ENCODE measurements at regions not wholly inside any gene's neighbourhood (a gene's known extent, or its start where the extent isn't known, plus 50 kb on each side); places are given as distances from the start of the nearest gene placed in this dataset.

DNA sequence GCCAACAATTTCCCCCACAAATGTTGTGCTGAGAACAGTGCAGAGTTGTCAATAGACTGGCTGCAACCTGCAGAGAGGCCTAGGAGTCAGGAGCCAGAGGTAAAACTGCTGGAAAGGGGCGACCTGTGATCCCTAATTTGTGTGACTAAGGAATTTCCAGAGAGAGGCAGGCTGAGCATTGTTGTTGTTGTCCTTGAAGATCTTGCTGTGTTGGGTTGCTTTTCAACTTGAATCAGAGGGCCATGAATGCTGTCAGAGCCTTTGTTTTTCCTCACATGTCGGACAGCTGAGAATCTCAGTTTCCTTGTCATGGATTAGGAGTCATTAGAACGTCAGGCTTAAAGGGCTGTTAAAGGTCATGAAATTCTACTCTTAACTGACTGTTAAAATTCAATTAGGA is 134.6 kb upstream of the ASTN2 start:
- TF ChIP-seq, protein P1, sequence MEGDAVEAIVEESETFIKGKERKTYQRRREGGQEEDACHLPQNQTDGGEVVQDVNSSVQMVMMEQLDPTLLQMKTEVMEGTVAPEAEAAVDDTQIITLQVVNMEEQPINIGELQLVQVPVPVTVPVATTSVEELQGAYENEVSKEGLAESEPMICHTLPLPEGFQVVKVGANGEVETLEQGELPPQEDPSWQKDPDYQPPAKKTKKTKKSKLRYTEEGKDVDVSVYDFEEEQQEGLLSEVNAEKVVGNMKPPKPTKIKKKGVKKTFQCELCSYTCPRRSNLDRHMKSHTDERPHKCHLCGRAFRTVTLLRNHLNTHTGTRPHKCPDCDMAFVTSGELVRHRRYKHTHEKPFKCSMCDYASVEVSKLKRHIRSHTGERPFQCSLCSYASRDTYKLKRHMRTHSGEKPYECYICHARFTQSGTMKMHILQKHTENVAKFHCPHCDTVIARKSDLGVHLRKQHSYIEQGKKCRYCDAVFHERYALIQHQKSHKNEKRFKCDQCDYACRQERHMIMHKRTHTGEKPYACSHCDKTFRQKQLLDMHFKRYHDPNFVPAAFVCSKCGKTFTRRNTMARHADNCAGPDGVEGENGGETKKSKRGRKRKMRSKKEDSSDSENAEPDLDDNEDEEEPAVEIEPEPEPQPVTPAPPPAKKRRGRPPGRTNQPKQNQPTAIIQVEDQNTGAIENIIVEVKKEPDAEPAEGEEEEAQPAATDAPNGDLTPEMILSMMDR (IDR thresholded peaks at IDR 0.05 in 2 of 3, conservative IDR thresholded peaks at IDR 0.05 in 1 of 3; ENCODE audit: control insufficient read depth in 2 of 3, extremely low read depth in 1 of 3, insufficient read depth in 1 of 3, low read depth in 3 of 3, low read length in 3 of 3) = no peak
- TF ChIP-seq IKZF2 (IDR thresholded peaks at IDR 0.05) (no peak), SUPT20H (IDR thresholded peaks at IDR 0.05; ENCODE audit: borderline replicate concordance, control insufficient read depth, low read depth, low read length) (no peak), SMC3 (IDR thresholded peaks at IDR 0.05; ENCODE audit: borderline replicate concordance, low read length) (no peak), PML (IDR thresholded peaks at IDR 0.05; ENCODE audit: low read length) (no peak)
- TF ChIP-seq, protein P2, sequence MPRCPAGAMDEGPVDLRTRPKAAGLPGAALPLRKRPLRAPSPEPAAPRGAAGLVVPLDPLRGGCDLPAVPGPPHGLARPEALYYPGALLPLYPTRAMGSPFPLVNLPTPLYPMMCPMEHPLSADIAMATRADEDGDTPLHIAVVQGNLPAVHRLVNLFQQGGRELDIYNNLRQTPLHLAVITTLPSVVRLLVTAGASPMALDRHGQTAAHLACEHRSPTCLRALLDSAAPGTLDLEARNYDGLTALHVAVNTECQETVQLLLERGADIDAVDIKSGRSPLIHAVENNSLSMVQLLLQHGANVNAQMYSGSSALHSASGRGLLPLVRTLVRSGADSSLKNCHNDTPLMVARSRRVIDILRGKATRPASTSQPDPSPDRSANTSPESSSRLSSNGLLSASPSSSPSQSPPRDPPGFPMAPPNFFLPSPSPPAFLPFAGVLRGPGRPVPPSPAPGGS (IDR thresholded peaks at IDR 0.05; ENCODE audit: borderline replicate concordance, insufficient read depth, low read depth, low read length, poor library complexity, severe bottlenecking) = no peak
- TF ChIP-seq, protein P3, sequence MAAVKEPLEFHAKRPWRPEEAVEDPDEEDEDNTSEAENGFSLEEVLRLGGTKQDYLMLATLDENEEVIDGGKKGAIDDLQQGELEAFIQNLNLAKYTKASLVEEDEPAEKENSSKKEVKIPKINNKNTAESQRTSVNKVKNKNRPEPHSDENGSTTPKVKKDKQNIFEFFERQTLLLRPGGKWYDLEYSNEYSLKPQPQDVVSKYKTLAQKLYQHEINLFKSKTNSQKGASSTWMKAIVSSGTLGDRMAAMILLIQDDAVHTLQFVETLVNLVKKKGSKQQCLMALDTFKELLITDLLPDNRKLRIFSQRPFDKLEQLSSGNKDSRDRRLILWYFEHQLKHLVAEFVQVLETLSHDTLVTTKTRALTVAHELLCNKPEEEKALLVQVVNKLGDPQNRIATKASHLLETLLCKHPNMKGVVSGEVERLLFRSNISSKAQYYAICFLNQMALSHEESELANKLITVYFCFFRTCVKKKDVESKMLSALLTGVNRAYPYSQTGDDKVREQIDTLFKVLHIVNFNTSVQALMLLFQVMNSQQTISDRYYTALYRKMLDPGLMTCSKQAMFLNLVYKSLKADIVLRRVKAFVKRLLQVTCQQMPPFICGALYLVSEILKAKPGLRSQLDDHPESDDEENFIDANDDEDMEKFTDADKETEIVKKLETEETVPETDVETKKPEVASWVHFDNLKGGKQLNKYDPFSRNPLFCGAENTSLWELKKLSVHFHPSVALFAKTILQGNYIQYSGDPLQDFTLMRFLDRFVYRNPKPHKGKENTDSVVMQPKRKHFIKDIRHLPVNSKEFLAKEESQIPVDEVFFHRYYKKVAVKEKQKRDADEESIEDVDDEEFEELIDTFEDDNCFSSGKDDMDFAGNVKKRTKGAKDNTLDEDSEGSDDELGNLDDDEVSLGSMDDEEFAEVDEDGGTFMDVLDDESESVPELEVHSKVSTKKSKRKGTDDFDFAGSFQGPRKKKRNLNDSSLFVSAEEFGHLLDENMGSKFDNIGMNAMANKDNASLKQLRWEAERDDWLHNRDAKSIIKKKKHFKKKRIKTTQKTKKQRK (IDR thresholded peaks at IDR 0.05; ENCODE audit: low read depth, low read length) = no peak
- TF ChIP-seq, protein P4, sequence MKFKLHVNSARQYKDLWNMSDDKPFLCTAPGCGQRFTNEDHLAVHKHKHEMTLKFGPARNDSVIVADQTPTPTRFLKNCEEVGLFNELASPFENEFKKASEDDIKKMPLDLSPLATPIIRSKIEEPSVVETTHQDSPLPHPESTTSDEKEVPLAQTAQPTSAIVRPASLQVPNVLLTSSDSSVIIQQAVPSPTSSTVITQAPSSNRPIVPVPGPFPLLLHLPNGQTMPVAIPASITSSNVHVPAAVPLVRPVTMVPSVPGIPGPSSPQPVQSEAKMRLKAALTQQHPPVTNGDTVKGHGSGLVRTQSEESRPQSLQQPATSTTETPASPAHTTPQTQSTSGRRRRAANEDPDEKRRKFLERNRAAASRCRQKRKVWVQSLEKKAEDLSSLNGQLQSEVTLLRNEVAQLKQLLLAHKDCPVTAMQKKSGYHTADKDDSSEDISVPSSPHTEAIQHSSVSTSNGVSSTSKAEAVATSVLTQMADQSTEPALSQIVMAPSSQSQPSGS (IDR thresholded peaks at IDR 0.05; ENCODE audit: low read length) = no peak
